ENCODE measurements at regions not wholly inside any gene's neighbourhood (a gene's known extent, or its start where the extent isn't known, plus 50 kb on each side); places are given as distances from the start of the nearest gene placed in this dataset.

DNA sequence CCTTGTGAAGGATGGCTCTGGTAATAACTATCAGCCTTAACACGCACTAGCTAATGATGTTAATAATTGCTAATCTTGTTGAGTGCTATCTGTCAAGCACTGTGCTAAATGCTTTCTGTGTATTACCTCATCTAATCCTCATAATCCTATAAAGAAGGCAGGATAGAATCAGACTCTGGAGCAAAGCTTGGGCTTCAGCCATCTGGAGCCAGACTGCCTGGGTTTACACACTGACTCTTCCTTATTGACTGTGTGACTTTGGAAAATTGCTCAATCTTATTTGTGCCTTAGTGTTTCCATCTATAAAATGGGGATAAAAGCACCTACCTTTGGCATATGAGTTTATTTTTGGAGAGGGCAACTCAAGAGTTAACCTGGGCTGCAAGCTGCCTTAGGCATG, 216.1 kb downstream of the NUF2 start:
- TF ChIP-seq, protein P1, sequence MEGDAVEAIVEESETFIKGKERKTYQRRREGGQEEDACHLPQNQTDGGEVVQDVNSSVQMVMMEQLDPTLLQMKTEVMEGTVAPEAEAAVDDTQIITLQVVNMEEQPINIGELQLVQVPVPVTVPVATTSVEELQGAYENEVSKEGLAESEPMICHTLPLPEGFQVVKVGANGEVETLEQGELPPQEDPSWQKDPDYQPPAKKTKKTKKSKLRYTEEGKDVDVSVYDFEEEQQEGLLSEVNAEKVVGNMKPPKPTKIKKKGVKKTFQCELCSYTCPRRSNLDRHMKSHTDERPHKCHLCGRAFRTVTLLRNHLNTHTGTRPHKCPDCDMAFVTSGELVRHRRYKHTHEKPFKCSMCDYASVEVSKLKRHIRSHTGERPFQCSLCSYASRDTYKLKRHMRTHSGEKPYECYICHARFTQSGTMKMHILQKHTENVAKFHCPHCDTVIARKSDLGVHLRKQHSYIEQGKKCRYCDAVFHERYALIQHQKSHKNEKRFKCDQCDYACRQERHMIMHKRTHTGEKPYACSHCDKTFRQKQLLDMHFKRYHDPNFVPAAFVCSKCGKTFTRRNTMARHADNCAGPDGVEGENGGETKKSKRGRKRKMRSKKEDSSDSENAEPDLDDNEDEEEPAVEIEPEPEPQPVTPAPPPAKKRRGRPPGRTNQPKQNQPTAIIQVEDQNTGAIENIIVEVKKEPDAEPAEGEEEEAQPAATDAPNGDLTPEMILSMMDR (IDR thresholded peaks at IDR 0.05) = no peak
- TF ChIP-seq POLR2A (IDR thresholded peaks at IDR 0.05) = no peak

All from testis (tissue), 2 donors.